ENCODE measurements at regions not wholly inside any gene's neighbourhood (a gene's known extent, or its start where the extent isn't known, plus 50 kb on each side); places are given as distances from the start of the nearest gene placed in this dataset.

- no peak for TF ChIP-seq YY1 (IDR thresholded peaks at IDR 0.05; ENCODE audit: insufficient read depth, insufficient read length)
- no peak for TF ChIP-seq ZNF274 (IDR thresholded peaks at IDR 0.05; ENCODE audit: low read depth, low read length)
These were observed 2263.8 kb upstream of the ACO1 start for GRCh38 chr9:30120666-30121065.

All from NT2/D1 (cell line).